HCT116 (cell line): ENCODE measurements at regions not wholly inside any gene's neighbourhood (a gene's known extent, or its start where the extent isn't known, plus 50 kb on each side); places are given as distances from the start of the nearest gene placed in this dataset.

Experiments
- EZH2 ChIP-seq: fragments of 200-600 bp; sonication (generic); IDR thresholded peaks from 2 replicates; pipeline ENCODE4 v1.6.1; 2017; ENCODE audit warnings: antibody characterized with exemption, mixed run types
- FOSL1 ChIP-seq: IDR thresholded peaks from 2 replicates; pipeline ENCODE4 v1.6.1; 2012; ENCODE audit warnings: low read depth
- JUND ChIP-seq: IDR thresholded peaks from 2 replicates; pipeline ENCODE4 v1.6.1; 2012
- POLR2A ChIP-seq: IDR thresholded peaks from 2 replicates; pipeline ENCODE4 v1.7.0; 2011; ENCODE audit warnings: borderline replicate concordance; ENCODE audit not compliant: insufficient read depth, insufficient read length; ENCODE audit errors: extremely low read depth
- POLR2AphosphoS5 ChIP-seq: IDR thresholded peaks from 2 replicates; pipeline ENCODE4 v1.6.1; 2011; ENCODE audit warnings: mild to moderate bottlenecking, low read depth, low read length, moderate library complexity
- RAD21 ChIP-seq: IDR thresholded peaks from 2 replicates; pipeline ENCODE4 v1.6.1; 2012; ENCODE audit warnings: low read depth, mild to moderate bottlenecking
- SIN3A ChIP-seq: IDR thresholded peaks from 2 replicates; pipeline ENCODE4 v1.6.1; 2012; ENCODE audit warnings: low read depth
- TCF7L2 ChIP-seq: IDR thresholded peaks from 2 replicates; pipeline ENCODE4 v1.7.0; 2011; ENCODE audit warnings: borderline replicate concordance, inconsistent platforms; ENCODE audit not compliant: insufficient read depth, insufficient read length; ENCODE audit errors: extremely low read depth
- YY1 ChIP-seq: IDR thresholded peaks from 2 replicates; pipeline ENCODE4 v1.6.1; 2011; ENCODE audit warnings: low read length, low read depth, moderate library complexity, mild to moderate bottlenecking; ENCODE audit not compliant: insufficient replicate concordance; ENCODE audit errors: extremely low read depth
- ZFX ChIP-seq: fragments of 450-650 bp; IDR thresholded peaks from 2 replicates; pipeline ENCODE4 v1.6.1; 2017
- ZNF274 ChIP-seq: fragments of 200-500 bp; sonication (Bioruptor generic); IDR thresholded peaks from 2 replicates; pipeline ENCODE4 v1.6.1; 2014; ENCODE audit warnings: mild to moderate bottlenecking, low read depth, low read length, inconsistent platforms
- TF ChIP-seq, protein P1 (sequence below), 3 experiments: fragments of 200-600 bp in 1 of 3; sonication (generic) in 1 of 3; IDR thresholded peaks in 2 of 3; conservative IDR thresholded peaks in 1 of 3; 2 replicates each; pipeline ENCODE4 v1.5.1; 2012 to 2017; ENCODE audit warnings: low read depth in 2 of 3, low read length in 2 of 3, antibody characterized with exemption in 1 of 3, borderline replicate concordance in 1 of 3, control low read depth in 1 of 3, mild to moderate bottlenecking in 1 of 3, mixed read lengths in 1 of 3, mixed run types in 1 of 3, moderate library complexity in 1 of 3; ENCODE audit not compliant: insufficient read depth in 1 of 3
- TF ChIP-seq, protein P2 (sequence below): IDR thresholded peaks from 2 replicates; pipeline ENCODE4 v1.6.1; 2011; ENCODE audit warnings: mild to moderate bottlenecking, low read length, moderate library complexity; ENCODE audit not compliant: insufficient replicate concordance; ENCODE audit errors: extremely low read depth
- TF ChIP-seq, protein P3 (sequence below): IDR thresholded peaks from 2 replicates; pipeline ENCODE4 v1.6.1; 2012

DNA sequence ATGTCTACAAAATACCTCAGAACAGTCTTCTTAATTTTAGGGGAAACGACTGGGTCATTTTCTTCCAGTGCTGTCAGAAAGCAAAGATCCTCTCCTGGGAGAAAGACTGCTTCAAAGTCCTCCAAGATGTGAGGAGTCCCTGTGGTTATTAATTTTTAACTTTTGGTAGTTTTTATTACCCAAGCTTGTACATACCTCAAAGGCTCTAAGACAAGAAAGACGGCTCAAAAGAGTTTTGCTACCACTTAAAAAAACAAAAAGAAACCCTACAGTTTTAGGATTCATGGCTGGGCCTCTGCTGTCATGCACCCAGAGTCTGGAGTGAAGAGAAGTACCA is 56.1 kb upstream of the APCDD1L start:
- no peak for TF ChIP-seq EZH2
- TF ChIP-seq ZNF274 = no peak
- no peak for TF ChIP-seq FOSL1
- TF ChIP-seq, protein P1, sequence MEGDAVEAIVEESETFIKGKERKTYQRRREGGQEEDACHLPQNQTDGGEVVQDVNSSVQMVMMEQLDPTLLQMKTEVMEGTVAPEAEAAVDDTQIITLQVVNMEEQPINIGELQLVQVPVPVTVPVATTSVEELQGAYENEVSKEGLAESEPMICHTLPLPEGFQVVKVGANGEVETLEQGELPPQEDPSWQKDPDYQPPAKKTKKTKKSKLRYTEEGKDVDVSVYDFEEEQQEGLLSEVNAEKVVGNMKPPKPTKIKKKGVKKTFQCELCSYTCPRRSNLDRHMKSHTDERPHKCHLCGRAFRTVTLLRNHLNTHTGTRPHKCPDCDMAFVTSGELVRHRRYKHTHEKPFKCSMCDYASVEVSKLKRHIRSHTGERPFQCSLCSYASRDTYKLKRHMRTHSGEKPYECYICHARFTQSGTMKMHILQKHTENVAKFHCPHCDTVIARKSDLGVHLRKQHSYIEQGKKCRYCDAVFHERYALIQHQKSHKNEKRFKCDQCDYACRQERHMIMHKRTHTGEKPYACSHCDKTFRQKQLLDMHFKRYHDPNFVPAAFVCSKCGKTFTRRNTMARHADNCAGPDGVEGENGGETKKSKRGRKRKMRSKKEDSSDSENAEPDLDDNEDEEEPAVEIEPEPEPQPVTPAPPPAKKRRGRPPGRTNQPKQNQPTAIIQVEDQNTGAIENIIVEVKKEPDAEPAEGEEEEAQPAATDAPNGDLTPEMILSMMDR (IDR thresholded peaks at IDR 0.05 in 2 of 3, conservative IDR thresholded peaks at IDR 0.05 in 1 of 3; ENCODE audit: borderline replicate concordance in 1 of 3, insufficient read depth in 1 of 3, low read depth in 2 of 3, low read length in 2 of 3) = no peak
- no peak for TF ChIP-seq ZFX
- TF ChIP-seq JUND = no peak
- TF ChIP-seq YY1 = no peak
- no peak for TF ChIP-seq POLR2A
- TF ChIP-seq TCF7L2 = no peak
- TF ChIP-seq, protein P2, sequence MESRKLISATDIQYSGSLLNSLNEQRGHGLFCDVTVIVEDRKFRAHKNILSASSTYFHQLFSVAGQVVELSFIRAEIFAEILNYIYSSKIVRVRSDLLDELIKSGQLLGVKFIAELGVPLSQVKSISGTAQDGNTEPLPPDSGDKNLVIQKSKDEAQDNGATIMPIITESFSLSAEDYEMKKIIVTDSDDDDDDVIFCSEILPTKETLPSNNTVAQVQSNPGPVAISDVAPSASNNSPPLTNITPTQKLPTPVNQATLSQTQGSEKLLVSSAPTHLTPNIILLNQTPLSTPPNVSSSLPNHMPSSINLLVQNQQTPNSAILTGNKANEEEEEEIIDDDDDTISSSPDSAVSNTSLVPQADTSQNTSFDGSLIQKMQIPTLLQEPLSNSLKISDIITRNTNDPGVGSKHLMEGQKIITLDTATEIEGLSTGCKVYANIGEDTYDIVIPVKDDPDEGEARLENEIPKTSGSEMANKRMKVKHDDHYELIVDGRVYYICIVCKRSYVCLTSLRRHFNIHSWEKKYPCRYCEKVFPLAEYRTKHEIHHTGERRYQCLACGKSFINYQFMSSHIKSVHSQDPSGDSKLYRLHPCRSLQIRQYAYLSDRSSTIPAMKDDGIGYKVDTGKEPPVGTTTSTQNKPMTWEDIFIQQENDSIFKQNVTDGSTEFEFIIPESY = no peak
- TF ChIP-seq POLR2AphosphoS5 = no peak
- TF ChIP-seq, protein P3, sequence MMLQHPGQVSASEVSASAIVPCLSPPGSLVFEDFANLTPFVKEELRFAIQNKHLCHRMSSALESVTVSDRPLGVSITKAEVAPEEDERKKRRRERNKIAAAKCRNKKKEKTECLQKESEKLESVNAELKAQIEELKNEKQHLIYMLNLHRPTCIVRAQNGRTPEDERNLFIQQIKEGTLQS = no peak
- TF ChIP-seq SIN3A = no peak
- TF ChIP-seq RAD21 = no peak
